Tibial nerve (tissue), 4 donors: ENCODE measurements at regions not wholly inside any gene's neighbourhood (a gene's known extent, or its start where the extent isn't known, plus 50 kb on each side); places are given as distances from the start of the nearest gene placed in this dataset.

Source experiments
- CTCF ChIP-seq, 5 experiments: fragments of 200-600 bp in 3 of 5; fragments of 450-650 bp in 2 of 5; sonication (generic) in 3 of 5; IDR thresholded peaks; one replicate each; pipeline ENCODE4 v1.5.1; 2016 to 2019; ENCODE audit warnings: antibody characterized with exemption in 5 of 5, mild to moderate bottlenecking in 3 of 5, moderate library complexity in 2 of 5
- EP300 ChIP-seq, 2 donors: sonication (generic); formaldehyde crosslinking; IDR thresholded peaks; one replicate each; pipeline ENCODE4 v1.6.1; 2017; ENCODE audit warnings: antibody characterized with exemption in 2 of 2, mild to moderate bottlenecking in 1 of 2
- POLR2A ChIP-seq, 2 donors: fragments of 450-650 bp; IDR thresholded peaks; one replicate each; pipeline ENCODE4 v1.6.1; 2017; ENCODE audit warnings: antibody characterized with exemption in 2 of 2, mild to moderate bottlenecking in 2 of 2, moderate library complexity in 2 of 2

- TF ChIP-seq CTCF (IDR thresholded peaks at IDR 0.05) (no peak), POLR2A (IDR thresholded peaks at IDR 0.05) (no peak), EP300 (IDR thresholded peaks at IDR 0.05) (no peak)
These were observed 120.3 kb upstream of the B3GAT1 start for GRCh38 chr11:134532131-134532920.
